Renal cortex interstitium (tissue), 11 donors: ENCODE measurements at regions not wholly inside any gene's neighbourhood (a gene's known extent, or its start where the extent isn't known, plus 50 kb on each side); places are given as distances from the start of the nearest gene placed in this dataset.
"Not testable (repeated sequence)": the region's sequence is repeated elsewhere in the genome, so short reads cannot be mapped to it uniquely, and the experiment has no call there.

Experiments used
- DNase-seq, 11 donors: peaks; one replicate each; pipeline ENCODE4 v3.0.0-alpha.2; 2013; ENCODE audit warnings: low read depth in 9 of 11, low spot score in 4 of 11; ENCODE audit errors: extremely low read depth in 1 of 11

- DNase-seq: peak in 5 of 11 donors; percentile 15 to 31 (median 17)
These were observed 141.4 kb downstream of the NAA11 start for GRCh38 chr4:79184476-79184875.

- DNase-seq: no peak
These were observed 143.7 kb downstream of the NAA11 start for GRCh38 chr4:79182209-79182608.

GRCh38 chr4:79181190-79181589 lies 144.7 kb downstream of the NAA11 start:
- DNase-seq: no peak

DNA sequence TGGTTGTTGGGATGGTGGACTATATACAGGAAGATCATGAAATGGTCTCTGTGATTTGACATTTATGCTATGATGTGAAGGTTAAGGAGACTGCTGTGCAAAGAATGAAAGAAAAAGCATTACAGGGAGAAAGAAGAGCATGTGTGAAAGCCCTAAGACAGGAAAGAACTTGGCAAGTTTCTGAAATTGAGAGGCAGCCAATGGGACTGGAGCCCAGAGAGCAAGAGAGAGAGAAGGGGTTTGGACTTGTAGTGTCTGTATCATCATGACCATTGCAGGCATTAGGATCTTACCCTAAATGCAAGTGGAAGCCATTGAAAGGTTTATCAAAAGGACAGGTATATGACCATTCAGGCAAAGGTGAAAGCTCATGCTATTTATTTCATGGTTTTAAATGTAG lies 147.1 kb downstream of the NAA11 start:
- no peak for DNase-seq

DNA sequence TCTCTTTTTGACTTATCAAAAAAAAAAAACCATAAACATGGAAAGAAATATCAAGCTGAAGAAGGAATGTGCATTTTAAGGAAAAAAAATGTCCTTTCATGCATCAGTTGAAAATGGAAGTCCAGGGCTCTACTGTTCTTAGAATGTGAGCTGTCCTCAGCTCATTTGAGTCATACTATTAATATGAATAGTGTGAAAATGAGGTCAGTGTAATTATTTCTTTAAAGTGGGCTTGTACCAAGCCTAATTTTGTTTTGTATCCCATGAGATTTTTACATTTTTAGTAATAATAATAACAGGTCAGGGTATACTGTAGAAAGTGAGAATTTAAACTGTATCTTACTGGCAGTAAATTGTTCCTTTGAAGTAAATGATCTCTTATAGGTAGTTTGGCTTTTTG lies 148.5 kb downstream of the NAA11 start:
- no peak for DNase-seq

- no peak for DNase-seq
These were observed 149.5 kb downstream of the NAA11 start for GRCh38 chr4:79176351-79176750.

DNA sequence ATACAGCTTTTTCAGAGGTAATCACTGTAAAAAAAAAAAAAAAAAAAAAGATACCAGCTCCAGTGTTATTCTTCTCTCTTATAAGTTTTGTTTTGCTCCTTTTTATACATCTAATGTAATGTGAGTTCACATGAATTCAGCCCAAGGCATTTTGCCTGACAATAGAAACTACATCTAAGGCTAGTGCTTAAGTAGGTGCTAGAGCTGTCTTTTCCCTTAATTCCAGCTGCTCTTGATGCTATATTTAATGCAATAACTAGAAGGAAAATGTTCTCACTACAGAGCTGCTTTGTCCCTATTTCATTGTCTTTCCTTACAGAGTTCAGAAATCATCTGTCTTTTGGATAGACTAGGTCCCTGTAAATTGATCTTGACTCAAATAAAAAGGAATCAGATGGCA lies 150.1 kb downstream of the NAA11 start:
- no peak for DNase-seq

DNA sequence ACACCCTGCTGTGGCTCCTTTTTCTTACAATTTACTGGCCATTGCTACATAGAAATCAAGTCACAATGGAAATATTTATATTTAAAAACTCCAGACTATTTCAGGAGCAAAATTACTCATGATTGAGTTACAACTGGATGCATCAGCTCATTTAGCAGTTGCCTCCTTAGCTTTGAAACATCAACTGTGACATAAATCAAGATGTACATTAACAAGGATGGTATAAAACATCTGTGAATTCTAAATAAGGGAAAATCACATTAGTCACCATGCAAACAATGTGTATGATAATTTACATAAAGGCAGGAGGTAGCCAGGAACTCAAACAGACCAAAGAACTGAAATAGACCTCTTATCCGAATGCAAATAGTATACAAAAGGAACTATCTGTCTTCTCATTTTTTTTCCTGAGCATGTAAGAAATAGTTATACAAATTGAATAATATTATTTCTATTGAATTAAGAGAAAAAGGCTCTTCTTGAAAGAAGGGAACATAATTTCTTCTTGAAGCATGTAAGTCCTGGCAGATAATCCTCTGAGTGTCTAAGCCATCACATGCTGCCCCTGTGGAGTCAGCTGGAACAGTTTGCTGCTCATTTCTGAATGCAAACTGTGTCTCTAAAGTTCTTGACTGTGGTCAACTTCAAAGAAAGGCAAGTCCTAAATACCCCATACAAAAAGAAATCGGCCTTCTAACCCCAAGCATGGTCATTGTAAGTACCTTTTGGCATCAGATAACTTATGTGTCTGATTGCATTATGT lies 151.2 kb downstream of the NAA11 start:
- DNase-seq: no peak

DNA sequence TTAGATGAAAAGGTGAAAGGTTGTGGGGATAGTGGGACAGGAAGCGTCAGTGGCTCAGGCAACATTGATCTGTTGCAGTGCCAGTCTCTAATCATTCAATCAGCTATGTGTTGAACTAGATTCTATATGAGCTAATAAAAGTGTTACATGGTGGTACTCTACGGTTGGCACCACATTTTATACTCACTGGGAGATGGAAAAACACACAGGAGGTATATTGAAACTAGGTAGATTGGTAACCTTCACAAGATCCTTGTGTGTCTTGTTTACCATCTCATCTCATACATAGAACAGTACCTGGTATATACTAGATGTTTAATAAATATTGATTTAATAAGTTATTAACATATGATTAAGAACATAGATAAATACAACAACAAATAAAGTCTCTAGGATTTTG lies 152.7 kb downstream of the NAA11 start:
- DNase-seq: no peak

- DNase-seq: no peak
These were observed 155.8 kb downstream of the NAA11 start for GRCh38 chr4:79170077-79170476.

- no peak for DNase-seq
These were observed 160.8 kb downstream of the NAA11 start for GRCh38 chr4:79164907-79165610.

DNA sequence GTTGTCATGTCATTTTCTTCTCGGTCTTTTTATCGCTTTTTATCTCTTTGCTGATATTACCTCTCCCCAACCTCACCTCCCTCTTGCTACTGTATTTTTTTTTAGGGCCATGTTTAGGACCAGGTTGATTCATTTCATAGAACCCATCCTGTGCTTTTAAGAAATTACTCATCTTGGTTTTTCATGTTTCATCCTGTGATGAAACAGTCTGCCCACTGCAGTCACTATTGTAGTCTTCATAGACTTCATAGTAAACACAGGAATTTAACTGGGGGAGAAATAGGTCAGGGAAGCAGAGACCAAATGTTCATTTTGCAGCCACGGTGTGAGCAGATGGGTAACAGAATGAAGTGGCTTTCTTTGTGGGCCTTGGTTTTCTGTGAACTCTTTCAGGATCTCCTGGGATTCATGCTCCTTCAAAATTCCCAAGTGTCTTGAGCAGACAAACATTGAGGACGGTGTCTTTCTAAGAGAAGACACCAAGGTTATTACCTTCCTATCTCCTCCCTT lies 161.8 kb downstream of the NAA11 start:
- no peak for DNase-seq

GRCh38 chr4:79160962-79161361 lies 164.9 kb downstream of the NAA11 start:
- DNase-seq: no peak

- DNase-seq: not testable (repeated sequence)
These were observed 167.2 kb downstream of the NAA11 start for GRCh38 chr4:79158705-79159104.

DNA sequence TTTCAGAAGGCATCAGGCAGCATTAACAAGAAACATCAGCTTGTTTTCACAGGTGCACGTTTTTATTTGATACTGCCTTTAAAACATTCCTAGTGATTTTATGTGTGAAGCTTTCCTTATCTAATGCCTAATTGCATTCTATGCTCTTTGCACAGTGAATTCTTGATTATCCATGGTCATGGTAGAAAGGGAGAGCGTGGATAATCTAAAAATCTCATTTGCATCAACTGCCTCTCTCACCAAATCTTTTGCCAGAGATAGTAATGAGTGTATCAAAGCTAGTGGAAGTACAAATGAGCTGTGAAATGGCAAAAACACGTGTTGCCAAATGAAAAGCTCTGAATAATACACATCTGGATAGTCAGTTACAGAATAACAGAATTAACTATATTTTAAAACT lies 170.5 kb downstream of the NAA11 start:
- no peak for DNase-seq

GRCh38 chr4:79150820-79151416 lies 174.9 kb downstream of the NAA11 start:
- DNase-seq: no peak

- DNase-seq: no peak
These were observed 177.5 kb downstream of the NAA11 start for GRCh38 chr4:79148369-79148768.

- no peak for DNase-seq
These were observed 178.6 kb downstream of the NAA11 start for GRCh38 chr4:79147251-79147650.

- peak in 5 of 11 donors; percentile 1 to 9 (median 4) for DNase-seq
These were observed 184.3 kb downstream of the NAA11 start for GRCh38 chr4:79141530-79141929.

DNA sequence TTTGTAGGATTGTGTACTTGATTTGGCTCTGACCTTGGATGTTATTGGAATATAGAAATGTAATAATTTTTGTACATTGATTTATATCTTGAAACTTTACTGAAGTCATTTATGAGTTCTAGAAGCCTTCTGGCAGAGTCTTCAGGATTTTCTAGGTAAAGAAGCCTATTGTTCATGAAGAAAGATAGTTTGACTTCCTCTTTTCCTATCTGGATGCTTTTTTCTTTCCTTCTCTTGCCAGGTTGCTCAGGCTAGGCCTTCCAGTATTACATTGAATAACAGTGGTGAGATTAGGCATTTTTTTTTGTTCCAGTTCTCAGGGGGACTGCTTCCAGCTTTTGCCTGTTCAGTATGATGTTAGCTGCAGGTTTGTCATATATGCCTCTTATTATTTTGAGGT lies 191.1 kb downstream of the NAA11 start:
- no peak for DNase-seq
